Transverse colon (tissue), 3 donors: ENCODE measurements at regions not wholly inside any gene's neighbourhood (a gene's known extent, or its start where the extent isn't known, plus 50 kb on each side); places are given as distances from the start of the nearest gene placed in this dataset.

Experiments
- EP300 ChIP-seq: sonication (generic); formaldehyde crosslinking; IDR thresholded peaks from one replicate; pipeline ENCODE4 v1.6.1; 2017; ENCODE audit warnings: antibody characterized with exemption, low read depth
- POLR2A ChIP-seq: fragments of 450-650 bp; IDR thresholded peaks from one replicate; pipeline ENCODE4 v1.6.1; 2016; ENCODE audit warnings: antibody characterized with exemption, mild to moderate bottlenecking, moderate library complexity
- TF ChIP-seq, protein P1 (sequence below), 5 experiments: fragments of 200-600 bp in 3 of 5; fragments of 450-650 bp in 2 of 5; sonication (generic) in 3 of 5; IDR thresholded peaks; 1 replicate in 2 of 5; 2 replicates in 3 of 5; pipeline ENCODE4 v1.5.1; 2016 to 2017; ENCODE audit warnings: antibody characterized with exemption in 5 of 5, inconsistent platforms in 3 of 5, mild to moderate bottlenecking in 2 of 5, moderate library complexity in 1 of 5

DNA sequence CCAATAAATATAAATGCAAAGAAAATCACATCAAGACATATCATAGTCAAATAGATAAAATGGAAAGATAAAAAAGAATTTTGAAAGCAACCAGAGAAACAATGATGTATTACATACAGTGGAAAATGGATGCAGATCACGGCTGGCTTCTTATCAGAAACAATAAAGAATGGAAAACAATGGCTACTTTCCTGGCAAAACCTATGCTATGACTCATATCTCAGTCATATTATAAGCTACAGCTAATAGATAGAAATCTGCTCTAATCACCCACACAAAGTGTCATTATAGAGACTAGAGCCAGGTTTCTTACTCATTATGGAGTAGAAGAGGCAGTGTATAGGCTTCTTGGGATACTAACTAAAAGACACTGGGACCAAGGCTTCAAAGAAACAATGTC is 93.5 kb upstream of the TACR1 start:
- TF ChIP-seq, protein P1, sequence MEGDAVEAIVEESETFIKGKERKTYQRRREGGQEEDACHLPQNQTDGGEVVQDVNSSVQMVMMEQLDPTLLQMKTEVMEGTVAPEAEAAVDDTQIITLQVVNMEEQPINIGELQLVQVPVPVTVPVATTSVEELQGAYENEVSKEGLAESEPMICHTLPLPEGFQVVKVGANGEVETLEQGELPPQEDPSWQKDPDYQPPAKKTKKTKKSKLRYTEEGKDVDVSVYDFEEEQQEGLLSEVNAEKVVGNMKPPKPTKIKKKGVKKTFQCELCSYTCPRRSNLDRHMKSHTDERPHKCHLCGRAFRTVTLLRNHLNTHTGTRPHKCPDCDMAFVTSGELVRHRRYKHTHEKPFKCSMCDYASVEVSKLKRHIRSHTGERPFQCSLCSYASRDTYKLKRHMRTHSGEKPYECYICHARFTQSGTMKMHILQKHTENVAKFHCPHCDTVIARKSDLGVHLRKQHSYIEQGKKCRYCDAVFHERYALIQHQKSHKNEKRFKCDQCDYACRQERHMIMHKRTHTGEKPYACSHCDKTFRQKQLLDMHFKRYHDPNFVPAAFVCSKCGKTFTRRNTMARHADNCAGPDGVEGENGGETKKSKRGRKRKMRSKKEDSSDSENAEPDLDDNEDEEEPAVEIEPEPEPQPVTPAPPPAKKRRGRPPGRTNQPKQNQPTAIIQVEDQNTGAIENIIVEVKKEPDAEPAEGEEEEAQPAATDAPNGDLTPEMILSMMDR (IDR thresholded peaks at IDR 0.05), result no peak
- TF ChIP-seq POLR2A, result no peak
- no peak for TF ChIP-seq EP300
